Thoracic aorta (tissue), 2 donors: ENCODE measurements at regions not wholly inside any gene's neighbourhood (a gene's known extent, or its start where the extent isn't known, plus 50 kb on each side); places are given as distances from the start of the nearest gene placed in this dataset.

Source experiments
- ATAC-seq: fragments of 150-250 bp; one replicate; pipeline ENCODE4 v1.8.0; 2017; ENCODE audit warnings: low read depth; ENCODE audit not compliant: insufficient number of reproducible peaks, low FRiP score
- DNase-seq: peaks from one replicate; pipeline ENCODE4 v3.0.0-alpha.2; 2020; ENCODE audit warnings: low spot score
- H3K27ac ChIP-seq, 2 donors: fragments of 200-600 bp; sonication (generic); 1 replicate in 1 of 2; 2 replicates in 1 of 2; pipeline ENCODE4 v1.5.1; 2016; ENCODE audit warnings: mild to moderate bottlenecking in 2 of 2, moderate library complexity in 2 of 2
- H3K27me3 ChIP-seq: fragments of 200-600 bp; sonication (generic); replicated peaks from 2 replicates; pipeline ENCODE4 v1.6.0; 2016; ENCODE audit warnings: mild to moderate bottlenecking; ENCODE audit not compliant: insufficient read depth
- H3K36me3 ChIP-seq: fragments of 200-600 bp; sonication (generic); one replicate; pipeline ENCODE4 v1.5.1; 2016
- H3K4me1 ChIP-seq, 2 donors: fragments of 200-600 bp; sonication (generic); 1 replicate in 1 of 2; 2 replicates in 1 of 2; pipeline versions ENCODE4 v1.5.1 to v1.6.0; 2016; ENCODE audit warnings: low read depth in 2 of 2, mild to moderate bottlenecking in 1 of 2; ENCODE audit not compliant: control insufficient read depth in 1 of 2
- H3K4me3 ChIP-seq: fragments of 200-600 bp; sonication (generic); 2 replicates; pipeline ENCODE4 v1.5.1; 2016; ENCODE audit warnings: mild to moderate bottlenecking
- H3K9me3 ChIP-seq: fragments of 200-600 bp; sonication (generic); 2 replicates; pipeline ENCODE4 v1.5.1; 2016
- TF ChIP-seq, protein P1 (sequence below): fragments of 200-600 bp; sonication (generic); IDR thresholded peaks from one replicate; pipeline ENCODE4 v1.5.1; 2019; ENCODE audit warnings: antibody characterized with exemption

DNA sequence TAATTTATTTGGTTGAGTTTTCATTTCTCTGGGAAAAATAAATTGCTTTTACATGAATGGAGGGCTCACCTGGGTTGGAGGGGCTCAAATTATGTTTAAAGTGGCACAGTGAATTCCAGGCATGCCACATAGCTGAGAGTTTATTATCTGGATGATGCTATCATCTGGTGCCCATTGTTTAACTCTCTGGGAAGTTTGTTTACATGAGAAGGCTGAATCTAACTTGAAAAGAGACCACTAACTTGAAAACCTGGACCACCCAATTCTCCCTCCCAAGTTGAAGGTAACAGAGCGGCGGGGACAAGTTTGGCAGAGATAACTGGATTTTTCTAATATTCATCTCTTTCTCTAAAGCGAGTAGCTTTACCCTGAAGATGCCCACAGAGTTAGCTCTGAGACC lies 321.5 kb upstream of the GHITM start:
- no peaks in the 10 kb centered on the region for H3K36me3 ChIP-seq
- H3K9me3 ChIP-seq: no peaks in the 10 kb centered on the region
- DNase-seq (no peak), ATAC-seq (no peak)
- H3K4me1 ChIP-seq: peaks cover 0 to 6% of the 10 kb centered on the region in 2 donors
- H3K4me3 ChIP-seq: no peak overlapping the region
- TF ChIP-seq, protein P1, sequence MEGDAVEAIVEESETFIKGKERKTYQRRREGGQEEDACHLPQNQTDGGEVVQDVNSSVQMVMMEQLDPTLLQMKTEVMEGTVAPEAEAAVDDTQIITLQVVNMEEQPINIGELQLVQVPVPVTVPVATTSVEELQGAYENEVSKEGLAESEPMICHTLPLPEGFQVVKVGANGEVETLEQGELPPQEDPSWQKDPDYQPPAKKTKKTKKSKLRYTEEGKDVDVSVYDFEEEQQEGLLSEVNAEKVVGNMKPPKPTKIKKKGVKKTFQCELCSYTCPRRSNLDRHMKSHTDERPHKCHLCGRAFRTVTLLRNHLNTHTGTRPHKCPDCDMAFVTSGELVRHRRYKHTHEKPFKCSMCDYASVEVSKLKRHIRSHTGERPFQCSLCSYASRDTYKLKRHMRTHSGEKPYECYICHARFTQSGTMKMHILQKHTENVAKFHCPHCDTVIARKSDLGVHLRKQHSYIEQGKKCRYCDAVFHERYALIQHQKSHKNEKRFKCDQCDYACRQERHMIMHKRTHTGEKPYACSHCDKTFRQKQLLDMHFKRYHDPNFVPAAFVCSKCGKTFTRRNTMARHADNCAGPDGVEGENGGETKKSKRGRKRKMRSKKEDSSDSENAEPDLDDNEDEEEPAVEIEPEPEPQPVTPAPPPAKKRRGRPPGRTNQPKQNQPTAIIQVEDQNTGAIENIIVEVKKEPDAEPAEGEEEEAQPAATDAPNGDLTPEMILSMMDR: no peak
- H3K27me3 ChIP-seq: no peaks in the 10 kb centered on the region
- H3K27ac ChIP-seq: no peak overlapping the region

DNA sequence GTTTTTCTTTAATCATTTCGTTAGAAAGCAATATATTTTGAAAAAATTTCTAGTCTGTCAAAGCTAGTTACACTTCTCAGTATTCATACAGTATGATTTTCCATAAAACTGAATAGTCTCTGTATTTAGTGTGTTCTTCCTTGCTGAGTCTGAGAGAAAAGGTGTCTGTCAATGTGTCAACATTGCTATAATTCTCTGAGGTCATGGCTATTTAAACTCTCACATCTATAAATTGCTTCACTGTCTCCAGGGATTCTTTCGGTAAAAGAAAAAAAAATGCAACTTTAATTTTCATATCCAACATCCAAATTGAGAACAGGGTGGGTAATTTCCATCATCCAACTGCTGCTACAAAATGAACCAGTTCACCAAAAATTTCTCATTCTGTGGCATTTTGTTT lies 319.7 kb upstream of the GHITM start:
- TF ChIP-seq, protein P1: no peak

DNA sequence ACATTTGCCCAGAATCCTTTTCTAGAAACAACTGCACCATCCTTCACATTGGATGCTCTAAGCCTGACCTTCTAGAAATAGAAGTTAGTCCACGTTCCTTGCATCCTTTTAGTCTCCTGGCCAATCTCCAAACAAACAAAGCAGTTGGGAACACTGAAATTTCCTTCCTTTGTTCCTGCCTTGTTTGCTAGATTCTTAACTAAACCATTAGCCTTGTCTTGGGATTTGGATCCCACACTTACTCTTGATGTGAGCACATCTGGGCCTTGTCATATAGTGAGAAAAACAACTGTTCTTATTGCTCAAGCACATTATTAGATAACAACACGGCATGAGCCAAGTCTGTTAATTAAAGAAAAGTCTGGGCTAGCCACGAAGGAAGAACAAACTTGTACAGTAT lies 319.3 kb upstream of the GHITM start:
- ATAC-seq: no peak

More for the DNA sequence above, 319.7 kb upstream of the GHITM start:
- Histone ChIP-seq H3K4me1 (peaks cover 0 to 6% of the 10 kb centered on the region in 2 donors), H3K27me3 (no peaks in the 10 kb centered on the region), H3K36me3 (no peaks in the 10 kb centered on the region), H3K27ac (no peak overlapping the region), H3K9me3 (no peaks in the 10 kb centered on the region), H3K4me3 (no peak overlapping the region)
- DNase-seq (no peak), ATAC-seq (no peak)

DNA sequence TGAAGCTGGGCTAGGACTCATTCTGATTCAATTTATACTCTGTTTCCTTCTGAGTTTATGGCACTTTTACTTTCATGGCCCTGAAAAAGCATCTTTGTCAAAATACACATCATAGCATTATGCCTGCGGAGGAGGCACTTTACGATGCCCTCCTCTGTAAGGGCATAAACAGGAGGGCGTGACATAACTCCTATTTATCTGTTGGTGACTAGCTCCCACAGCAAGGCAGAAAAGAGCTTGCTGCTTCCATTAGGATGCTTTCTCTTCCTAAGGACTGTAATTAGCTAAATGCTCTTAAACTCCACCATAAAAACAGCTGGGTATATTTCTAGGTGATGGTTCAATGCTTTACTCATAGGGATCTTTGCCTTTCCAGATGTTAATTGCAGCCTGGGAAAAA lies 315.2 kb upstream of the GHITM start:
- TF ChIP-seq, protein P1: no peak
- H3K4me1 ChIP-seq: peaks cover 0 to 6% of the 10 kb centered on the region in 2 donors

More for the DNA sequence above, 319.3 kb upstream of the GHITM start:
- peaks cover 0 to 6% of the 10 kb centered on the region in 2 donors for H3K4me1 ChIP-seq
- no peak for DNase-seq
- no peak overlapping the region for H3K4me3 ChIP-seq
- H3K27me3 ChIP-seq: no peaks in the 10 kb centered on the region
- H3K27ac ChIP-seq: no peak overlapping the region
- TF ChIP-seq, protein P1: no peak
- no peaks in the 10 kb centered on the region for H3K36me3 ChIP-seq
- no peaks in the 10 kb centered on the region for H3K9me3 ChIP-seq

DNA sequence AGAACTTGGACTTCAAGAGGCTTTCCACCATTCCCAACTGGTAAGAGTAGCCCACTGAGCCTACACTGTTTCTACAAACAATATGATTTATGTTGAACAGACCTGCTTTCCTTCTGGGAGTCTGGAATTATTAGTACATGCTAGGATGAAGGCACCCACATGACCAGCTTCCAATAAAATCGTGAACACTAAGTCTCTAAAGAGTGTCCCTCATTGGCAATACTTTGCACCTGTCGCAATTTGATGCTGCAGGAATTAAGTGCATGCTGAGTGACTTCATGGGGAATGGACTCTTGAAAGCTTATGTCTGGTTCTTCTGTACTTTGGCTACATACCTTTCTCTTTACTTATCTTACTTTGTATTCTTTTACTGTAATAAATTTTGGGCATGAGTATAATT lies 305.2 kb upstream of the GHITM start:
- H3K9me3 ChIP-seq: no peaks in the 10 kb centered on the region
- no peaks in the 10 kb centered on the region for H3K4me1 ChIP-seq
- H3K36me3 ChIP-seq: no peaks in the 10 kb centered on the region
- ATAC-seq: no peak
- H3K27me3 ChIP-seq: no peaks in the 10 kb centered on the region
- TF ChIP-seq, protein P1: no peak
- no peak for DNase-seq
- H3K27ac ChIP-seq: no peak overlapping the region
- no peak overlapping the region for H3K4me3 ChIP-seq

More for the DNA sequence above, 315.2 kb upstream of the GHITM start:
- H3K27me3 ChIP-seq: no peaks in the 10 kb centered on the region
- no peaks in the 10 kb centered on the region for H3K36me3 ChIP-seq
- no peak overlapping the region for H3K27ac ChIP-seq
- ATAC-seq (no peak), DNase-seq (no peak)
- no peaks in the 10 kb centered on the region for H3K9me3 ChIP-seq
- H3K4me3 ChIP-seq: no peak overlapping the region
